Astrocyte of the spinal cord (primary cell): ENCODE measurements at regions not wholly inside any gene's neighbourhood (a gene's known extent, or its start where the extent isn't known, plus 50 kb on each side); places are given as distances from the start of the nearest gene placed in this dataset.

ENCODE experiments used
- DNase-seq: peaks from one replicate; pipeline ENCODE4 v3.0.0; 2011; ENCODE audit warnings: low read depth, low spot score
- H3K4me3 ChIP-seq: 2 replicates; pipeline ENCODE4 v1.5.1; 2011; ENCODE audit warnings: low read depth, mild to moderate bottlenecking, low read length, moderate library complexity
- CTCF ChIP-seq: IDR thresholded peaks from 2 replicates; pipeline ENCODE4 v1.5.1; 2012; ENCODE audit warnings: low read depth, mild to moderate bottlenecking, low read length, inconsistent platforms
- in situ Hi-C: cut with HindIII; loops from 2 replicates; pipeline ENCODE4 v1.10.0; 2017; ENCODE audit warnings: low sequenced_read_pairs

- no peak for TF ChIP-seq CTCF
- in situ Hi-C loops = no loop called here
- no peak for DNase-seq
- H3K4me3 ChIP-seq = no peak overlapping the region
Measured at GRCh38 chr1:96290033-96290432, 431.6 kb upstream of the PTBP2 start.

DNA sequence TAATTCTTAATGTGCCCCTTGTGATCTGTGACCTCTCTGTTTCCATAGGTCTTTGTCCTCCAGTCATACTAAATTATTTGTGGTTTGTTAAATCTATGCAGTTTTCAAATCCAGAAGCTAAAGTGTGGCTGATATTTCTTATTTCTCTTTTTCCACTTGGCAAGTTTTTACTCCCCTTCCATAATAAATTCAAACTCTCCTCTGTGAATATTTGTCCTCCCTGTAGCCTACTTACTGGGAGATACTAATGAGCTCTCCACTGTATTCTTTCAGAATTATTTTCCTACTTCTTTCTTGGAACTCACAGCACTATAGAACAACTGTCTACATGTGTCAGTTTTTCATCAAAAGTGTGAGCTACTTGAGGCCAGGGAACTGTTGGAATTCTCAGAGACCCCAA lies 430.8 kb upstream of the PTBP2 start:
- H3K4me3 ChIP-seq = no peak overlapping the region
- TF ChIP-seq CTCF = no peak
- no peak for DNase-seq
- in situ Hi-C loops = no loop called here

- in situ Hi-C loops = no loop called here
- no peak overlapping the region for H3K4me3 ChIP-seq
- no peak for DNase-seq
- TF ChIP-seq CTCF = no peak
Measured at GRCh38 chr1:96291468-96291867, 430.1 kb upstream of the PTBP2 start.

GRCh38 chr1:96292141-96292540 lies 429.4 kb upstream of the PTBP2 start:
- H3K4me3 ChIP-seq = no peak overlapping the region
- in situ Hi-C loops = no loop called here
- DNase-seq = no peak
- TF ChIP-seq CTCF = no peak

GRCh38 chr1:96296991-96297390 lies 424.6 kb upstream of the PTBP2 start:
- no peak for TF ChIP-seq CTCF

GRCh38 chr1:96306809-96307560 lies 414.6 kb upstream of the PTBP2 start:
- H3K4me3 ChIP-seq = no peak overlapping the region
- DNase-seq = peak; percentile 45
- TF ChIP-seq CTCF = no peak
- in situ Hi-C loops = no loop called here

More at GRCh38 chr1:96296991-96297390, 424.6 kb upstream of the PTBP2 start:
- in situ Hi-C loops = no loop called here
- no peak for DNase-seq
- no peak overlapping the region for H3K4me3 ChIP-seq
